Spleen (tissue), 11 donors: ENCODE measurements at regions not wholly inside any gene's neighbourhood (a gene's known extent, or its start where the extent isn't known, plus 50 kb on each side); places are given as distances from the start of the nearest gene placed in this dataset.

Experiments
- DNase-seq: peaks from one replicate; pipeline ENCODE4 v3.0.0-alpha.2; 2020
- H3K27ac ChIP-seq, 8 donors: fragments of 200-600 bp; sonication (generic) in 7 of 8; 1 replicate in 4 of 8; 2 replicates in 4 of 8; pipeline versions ENCODE4 v1.5.0 to v1.8.0; 2016 to 2021; ENCODE audit warnings: inconsistent platforms in 4 of 8, mild to moderate bottlenecking in 4 of 8, moderate library complexity in 1 of 8
- H3K27me3 ChIP-seq, 7 donors: fragments of 200-600 bp; sonication (generic) in 6 of 7; replicated peaks in 1 of 7; 1 replicate in 4 of 7; 2 replicates in 3 of 7; pipeline versions ENCODE4 v1.5.0 to v1.8.0; 2016 to 2021; ENCODE audit warnings: inconsistent platforms in 3 of 7, mild to moderate bottlenecking in 1 of 7
- H3K36me3 ChIP-seq, 6 donors: fragments of 200-600 bp; sonication (generic) in 5 of 6; 1 replicate in 4 of 6; 2 replicates in 2 of 6; pipeline versions ENCODE4 v1.5.0 to v1.8.0; 2016 to 2021; ENCODE audit warnings: inconsistent platforms in 2 of 6
- H3K4me1 ChIP-seq, 6 donors: fragments of 200-600 bp; sonication (generic) in 5 of 6; 1 replicate in 3 of 6; 2 replicates in 3 of 6; pipeline versions ENCODE4 v1.5.0 to v1.8.0; 2016 to 2021; ENCODE audit warnings: inconsistent platforms in 3 of 6
- H3K4me3 ChIP-seq, 8 donors: fragments of 200-600 bp; sonication (generic) in 7 of 8; 1 replicate in 4 of 8; 2 replicates in 4 of 8; pipeline versions ENCODE4 v1.5.0 to v1.8.0; 2016 to 2021; ENCODE audit warnings: inconsistent platforms in 4 of 8, mild to moderate bottlenecking in 4 of 8, moderate library complexity in 2 of 8
- H3K9me3 ChIP-seq, 8 donors: fragments of 200-600 bp; sonication (generic) in 7 of 8; 1 replicate in 4 of 8; 2 replicates in 4 of 8; pipeline versions ENCODE4 v1.5.0 to v1.8.0; 2016 to 2021; ENCODE audit warnings: inconsistent platforms in 4 of 8
- POLR2A ChIP-seq, 3 donors: fragments of 450-650 bp; IDR thresholded peaks; one replicate each; pipeline ENCODE4 v1.5.1; 2017; ENCODE audit warnings: antibody characterized with exemption in 3 of 3, mild to moderate bottlenecking in 1 of 3
- POLR2AphosphoS5 ChIP-seq, 3 donors: sonication (generic); formaldehyde crosslinking; IDR thresholded peaks; one replicate each; pipeline ENCODE4 v1.5.1; 2017; ENCODE audit warnings: antibody characterized with exemption in 3 of 3
- WGBS, 5 donors: extraction: QIAGEN DNeasy Blood & Tissue Kit in 3 of 5; methylation state at CpG; one replicate each; pipeline versions ENCODE4 v1.1.5 to v1.1.7; 2013 to 2018; 5-methylcytosine and 5-hydroxymethylcytosine counted together
- intact Hi-C: fragments of 100-400 bp; cut with DNase I; formaldehyde crosslinking; loops from one replicate; pipeline ENCODE4 v1.15.0; 2023; ENCODE audit warnings: low total_unique reads
- TF ChIP-seq, protein P1 (sequence below), 11 experiments: fragments of 200-600 bp in 7 of 11; fragments of 450-650 bp in 4 of 11; sonication (generic) in 4 of 11; IDR thresholded peaks in 8 of 11; conservative IDR thresholded peaks in 3 of 11; 1 replicate in 7 of 11; 2 replicates in 4 of 11; pipeline versions ENCODE4 v1.4.0 to v1.8.0; 2016 to 2021; ENCODE audit warnings: antibody characterized with exemption in 11 of 11, inconsistent platforms in 4 of 11, mild to moderate bottlenecking in 1 of 11
- donor health status: healthy with polysubstance abuse.
- donor health status: DM: no; HTN: no; CAD: no; lungs with moderate emphysema.
- donor health status: DM: no; HTN: no; CAD: no.
- donor health status: Bipolar disorder and iron deficiency.
- donor health status: healthy.
- donor health status: DM: no; HTN: no; CAD: no.
- donor health status: DM: yes; HTN: yes; CAD: no.

DNA sequence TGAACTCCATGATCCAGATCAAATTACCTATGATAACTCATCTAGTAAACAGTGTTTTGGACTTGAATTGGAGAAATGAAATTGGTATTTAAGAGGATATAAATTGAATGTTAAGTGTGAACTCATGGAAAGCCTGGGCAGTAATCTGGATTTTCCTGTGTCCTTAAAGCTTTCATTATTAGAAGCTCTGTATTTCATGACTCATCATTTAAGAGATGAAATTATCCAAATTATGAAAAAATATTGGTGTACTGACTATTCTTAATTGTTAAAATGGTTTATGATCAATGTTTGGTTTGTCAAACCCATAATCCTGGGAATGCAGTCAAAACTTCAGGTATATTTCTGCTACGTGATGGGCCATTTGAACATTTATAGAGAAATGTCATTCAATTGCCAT lies 332.2 kb upstream of the ST6GAL2 start:
- H3K4me3 ChIP-seq: no peak overlapping the region
- no peaks in the 10 kb centered on the region for H3K27me3 ChIP-seq
- H3K36me3 ChIP-seq: no peaks in the 10 kb centered on the region
- H3K4me1 ChIP-seq: no peaks in the 10 kb centered on the region
- peaks cover 0 to 8% (median 0%) of the 10 kb centered on the region in 8 donors for H3K9me3 ChIP-seq
- DNase-seq: no peak
- WGBS, 5 donors: 74 to 96% (median 90%) methylated on average over 1 of the region's 1 CpG
- intact Hi-C loops: no loop called here
- TF ChIP-seq POLR2AphosphoS5 (IDR thresholded peaks at IDR 0.05) (no peak), POLR2A (IDR thresholded peaks at IDR 0.05) (no peak)
- TF ChIP-seq, protein P1, sequence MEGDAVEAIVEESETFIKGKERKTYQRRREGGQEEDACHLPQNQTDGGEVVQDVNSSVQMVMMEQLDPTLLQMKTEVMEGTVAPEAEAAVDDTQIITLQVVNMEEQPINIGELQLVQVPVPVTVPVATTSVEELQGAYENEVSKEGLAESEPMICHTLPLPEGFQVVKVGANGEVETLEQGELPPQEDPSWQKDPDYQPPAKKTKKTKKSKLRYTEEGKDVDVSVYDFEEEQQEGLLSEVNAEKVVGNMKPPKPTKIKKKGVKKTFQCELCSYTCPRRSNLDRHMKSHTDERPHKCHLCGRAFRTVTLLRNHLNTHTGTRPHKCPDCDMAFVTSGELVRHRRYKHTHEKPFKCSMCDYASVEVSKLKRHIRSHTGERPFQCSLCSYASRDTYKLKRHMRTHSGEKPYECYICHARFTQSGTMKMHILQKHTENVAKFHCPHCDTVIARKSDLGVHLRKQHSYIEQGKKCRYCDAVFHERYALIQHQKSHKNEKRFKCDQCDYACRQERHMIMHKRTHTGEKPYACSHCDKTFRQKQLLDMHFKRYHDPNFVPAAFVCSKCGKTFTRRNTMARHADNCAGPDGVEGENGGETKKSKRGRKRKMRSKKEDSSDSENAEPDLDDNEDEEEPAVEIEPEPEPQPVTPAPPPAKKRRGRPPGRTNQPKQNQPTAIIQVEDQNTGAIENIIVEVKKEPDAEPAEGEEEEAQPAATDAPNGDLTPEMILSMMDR (IDR thresholded peaks at IDR 0.05 in 8 of 11, conservative IDR thresholded peaks at IDR 0.05 in 3 of 11): no peak
- H3K27ac ChIP-seq: no peak overlapping the region

DNA sequence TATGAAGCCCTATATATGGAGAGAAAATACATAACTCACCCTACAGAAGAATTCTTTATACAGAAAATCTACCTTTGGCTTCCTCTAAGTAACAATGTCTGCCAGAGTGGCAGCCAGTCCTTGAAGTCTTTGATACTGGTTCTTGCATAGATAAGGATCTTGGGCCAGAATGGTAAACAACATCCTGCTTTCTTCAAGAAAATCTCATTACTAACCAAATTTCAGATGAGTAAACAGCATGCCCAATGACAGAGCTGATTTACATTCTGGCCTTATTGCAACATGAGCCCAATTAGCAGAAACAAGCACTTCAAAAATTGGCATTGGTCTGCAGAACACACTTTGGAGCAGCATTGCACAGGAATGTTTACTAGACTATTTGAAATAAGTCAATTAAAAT lies 336.5 kb upstream of the ST6GAL2 start:
- TF ChIP-seq POLR2AphosphoS5 (IDR thresholded peaks at IDR 0.05): no peak
- no peak for TF ChIP-seq POLR2A (IDR thresholded peaks at IDR 0.05)
- TF ChIP-seq, protein P1 (IDR thresholded peaks at IDR 0.05 in 8 of 11, conservative IDR thresholded peaks at IDR 0.05 in 3 of 11): no peak
- no peak overlapping the region for H3K27ac ChIP-seq
- peaks cover 0 to 8% (median 0%) of the 10 kb centered on the region in 8 donors for H3K9me3 ChIP-seq
- no peaks in the 10 kb centered on the region for H3K36me3 ChIP-seq
- intact Hi-C loops: no loop called here
- no peak overlapping the region for H3K4me3 ChIP-seq
- no peaks in the 10 kb centered on the region for H3K4me1 ChIP-seq
- DNase-seq: no peak
- H3K27me3 ChIP-seq: no peaks in the 10 kb centered on the region

DNA sequence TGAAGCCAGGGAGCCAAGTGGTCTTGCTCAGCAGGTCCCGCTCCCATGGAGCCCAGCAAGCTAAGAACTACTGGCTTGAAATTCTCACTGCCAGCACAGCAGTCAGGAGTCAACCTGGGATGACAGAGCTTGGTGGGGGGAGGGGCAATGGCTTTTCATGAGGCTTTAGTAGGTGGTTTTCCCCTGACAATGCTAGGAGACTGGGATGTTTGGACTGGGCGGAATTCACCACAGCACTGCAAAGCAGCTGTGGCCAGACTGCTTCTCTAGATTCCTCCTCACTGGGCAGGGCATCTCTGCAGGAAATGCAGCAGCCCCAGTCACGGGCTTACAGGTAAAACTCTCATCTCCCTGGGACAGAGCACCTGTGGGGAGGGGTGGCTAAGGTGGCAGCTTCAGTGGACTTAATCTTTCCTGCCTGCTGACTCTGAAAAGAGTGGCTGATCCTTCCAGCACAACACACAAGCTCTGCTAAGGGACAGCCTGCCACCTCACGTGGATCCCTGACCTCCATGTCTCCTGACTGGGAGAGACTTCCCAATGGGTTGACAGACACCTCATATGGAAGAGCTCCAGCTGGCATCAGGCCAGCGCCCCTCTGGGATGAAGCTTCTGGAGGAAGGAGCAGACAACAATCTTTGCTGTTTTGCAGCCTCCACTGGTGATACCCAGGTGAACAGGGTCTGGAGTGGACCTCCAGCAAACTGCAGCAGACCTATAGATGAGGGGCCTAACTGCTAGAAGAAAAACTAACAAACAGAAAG lies 349.7 kb upstream of the ST6GAL2 start:
- intact Hi-C loops: no loop called here
- H3K4me3 ChIP-seq: no peak overlapping the region
- no peak overlapping the region for H3K27ac ChIP-seq
- peaks cover 0 to 13% (median 0%) of the 10 kb centered on the region in 8 donors for H3K9me3 ChIP-seq
- WGBS, 5 donors: 79 to 89% (median 79%) methylated on average over 4 to 5 of the region's 5 CpGs
- H3K27me3 ChIP-seq: no peaks in the 10 kb centered on the region
- H3K4me1 ChIP-seq: no peaks in the 10 kb centered on the region
- no peaks in the 10 kb centered on the region for H3K36me3 ChIP-seq
- TF ChIP-seq, protein P1 (IDR thresholded peaks at IDR 0.05 in 8 of 11, conservative IDR thresholded peaks at IDR 0.05 in 3 of 11): no peak
- TF ChIP-seq POLR2AphosphoS5 (IDR thresholded peaks at IDR 0.05) (no peak), POLR2A (IDR thresholded peaks at IDR 0.05) (no peak)
- no peak for DNase-seq

DNA sequence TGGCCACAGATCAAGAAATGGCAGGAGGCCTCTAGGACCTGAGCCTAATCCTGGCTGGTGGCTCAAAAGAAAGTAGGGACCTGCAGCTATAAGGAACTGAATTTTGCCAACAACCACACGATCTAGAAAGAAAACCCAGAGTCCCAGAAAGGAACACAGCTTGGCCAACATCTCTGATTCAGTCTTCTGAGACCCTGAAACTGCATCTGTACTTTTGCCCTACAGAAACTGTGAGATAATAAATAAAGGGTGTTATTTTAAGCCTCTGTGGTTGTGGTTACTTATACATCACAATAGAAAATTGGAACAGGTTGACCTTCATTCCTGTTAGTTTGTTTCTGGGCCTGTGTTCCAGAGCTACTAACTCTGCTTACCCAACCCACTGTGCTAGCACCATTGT lies 356.8 kb upstream of the ST6GAL2 start:
- intact Hi-C loops: no loop called here
- Histone ChIP-seq H3K36me3 (no peaks in the 10 kb centered on the region), H3K4me3 (no peak overlapping the region), H3K4me1 (no peaks in the 10 kb centered on the region), H3K27ac (no peak overlapping the region), H3K9me3 (no peaks in the 10 kb centered on the region), H3K27me3 (no peaks in the 10 kb centered on the region)
- TF ChIP-seq, protein P1 (IDR thresholded peaks at IDR 0.05 in 8 of 11, conservative IDR thresholded peaks at IDR 0.05 in 3 of 11): no peak
- no peak for TF ChIP-seq POLR2AphosphoS5 (IDR thresholded peaks at IDR 0.05)
- TF ChIP-seq POLR2A (IDR thresholded peaks at IDR 0.05): no peak
- no peak for DNase-seq
- 38 to 62% (median 58%) methylated on average over 1 of the region's 1 CpG for WGBS, 5 donors
